K562 (cell line): ENCODE measurements at regions not wholly inside any gene's neighbourhood (a gene's known extent, or its start where the extent isn't known, plus 50 kb on each side); places are given as distances from the start of the nearest gene placed in this dataset.

ENCODE experiments used
- NRF1 ChIP-seq, 2 experiments: fragments of 450-650 bp; IDR thresholded peaks in 1 of 2; conservative IDR thresholded peaks in 1 of 2; 2 replicates each; pipeline ENCODE4 v1.6.1; 2014; ENCODE audit warnings: mild to moderate bottlenecking in 2 of 2
- POLR2G ChIP-seq: fragments of 200-400 bp; formaldehyde crosslinking; IDR thresholded peaks from 2 replicates; pipeline ENCODE4 v1.6.1; 2017; ENCODE audit warnings: low read depth, mild to moderate bottlenecking, antibody characterized with exemption, low read length, moderate library complexity
- RCOR1 ChIP-seq, 2 experiments: IDR thresholded peaks; 2 replicates each; pipeline ENCODE4 v1.6.1; 2012; ENCODE audit warnings: low read depth in 2 of 2, low read length in 2 of 2, borderline replicate concordance in 1 of 2, improper control_type of control experiment in 1 of 2
- RFX1 ChIP-seq: fragments of 450-650 bp; IDR thresholded peaks from 2 replicates; pipeline ENCODE4 v1.6.1; 2016; ENCODE audit warnings: mild to moderate bottlenecking, moderate library complexity
- ZBTB7A ChIP-seq: IDR thresholded peaks from 2 replicates; pipeline ENCODE4 v1.6.1; 2011; ENCODE audit warnings: low read depth, mild to moderate bottlenecking, low read length, moderate library complexity, borderline replicate concordance; ENCODE audit not compliant: control insufficient read depth
- TF ChIP-seq, protein P1 (sequence below): fragments of 250-450 bp; sonication (Bioruptor Pico); IDR thresholded peaks from 2 replicates; pipeline ENCODE4 v1.4.0; 2020
- TF ChIP-seq, protein P2 (sequence below): fragments of 250-450 bp; sonication (Bioruptor Pico); IDR thresholded peaks from 2 replicates; pipeline ENCODE4 v1.5.0; 2022; ENCODE audit warnings: mild to moderate bottlenecking
- TF ChIP-seq, protein P3 (sequence below): fragments of 250-450 bp; sonication (Bioruptor Pico); IDR thresholded peaks from 2 replicates; pipeline ENCODE4 v1.8.0; 2022; ENCODE audit warnings: inconsistent platforms
- TF ChIP-seq, protein P4 (sequence below): sonication (generic); formaldehyde crosslinking; IDR thresholded peaks from 2 replicates; pipeline ENCODE4 v1.8.1; 2023; ENCODE audit warnings: mild to moderate bottlenecking, missing genetic modification reagents

GRCh38 chr4:123505095-123506010, 108.8 kb downstream of the SPRY1 start (continued):
- TF ChIP-seq, protein P1, sequence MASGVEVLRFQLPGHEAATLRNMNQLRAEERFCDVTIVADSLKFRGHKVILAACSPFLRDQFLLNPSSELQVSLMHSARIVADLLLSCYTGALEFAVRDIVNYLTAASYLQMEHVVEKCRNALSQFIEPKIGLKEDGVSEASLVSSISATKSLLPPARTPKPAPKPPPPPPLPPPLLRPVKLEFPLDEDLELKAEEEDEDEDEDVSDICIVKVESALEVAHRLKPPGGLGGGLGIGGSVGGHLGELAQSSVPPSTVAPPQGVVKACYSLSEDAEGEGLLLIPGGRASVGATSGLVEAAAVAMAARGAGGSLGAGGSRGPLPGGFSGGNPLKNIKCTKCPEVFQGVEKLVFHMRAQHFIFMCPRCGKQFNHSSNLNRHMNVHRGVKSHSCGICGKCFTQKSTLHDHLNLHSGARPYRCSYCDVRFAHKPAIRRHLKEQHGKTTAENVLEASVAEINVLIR (CRISPR knock-in tag), result no peak
- TF ChIP-seq RFX1 (peak; percentile 16; the same call in 1 of the 2 replicates), POLR2G (peak; percentile 63; the same call in 1 of the 2 replicates), RCOR1 (IDR thresholded peaks at IDR 0.05; ENCODE audit: borderline replicate concordance in 1 of 2, low read depth in 2 of 2, low read length in 2 of 2) (no peak), NRF1 (conservative IDR thresholded peaks at IDR 0.05 in 1 of 2, IDR thresholded peaks at IDR 0.05 in 1 of 2) (peak in 1 of 2 experiments; percentile 25; a peak in 1 of 4 replicates), ZBTB7A (peak; percentile 18; the same call in 1 of the 2 replicates)
- TF ChIP-seq, protein P2, sequence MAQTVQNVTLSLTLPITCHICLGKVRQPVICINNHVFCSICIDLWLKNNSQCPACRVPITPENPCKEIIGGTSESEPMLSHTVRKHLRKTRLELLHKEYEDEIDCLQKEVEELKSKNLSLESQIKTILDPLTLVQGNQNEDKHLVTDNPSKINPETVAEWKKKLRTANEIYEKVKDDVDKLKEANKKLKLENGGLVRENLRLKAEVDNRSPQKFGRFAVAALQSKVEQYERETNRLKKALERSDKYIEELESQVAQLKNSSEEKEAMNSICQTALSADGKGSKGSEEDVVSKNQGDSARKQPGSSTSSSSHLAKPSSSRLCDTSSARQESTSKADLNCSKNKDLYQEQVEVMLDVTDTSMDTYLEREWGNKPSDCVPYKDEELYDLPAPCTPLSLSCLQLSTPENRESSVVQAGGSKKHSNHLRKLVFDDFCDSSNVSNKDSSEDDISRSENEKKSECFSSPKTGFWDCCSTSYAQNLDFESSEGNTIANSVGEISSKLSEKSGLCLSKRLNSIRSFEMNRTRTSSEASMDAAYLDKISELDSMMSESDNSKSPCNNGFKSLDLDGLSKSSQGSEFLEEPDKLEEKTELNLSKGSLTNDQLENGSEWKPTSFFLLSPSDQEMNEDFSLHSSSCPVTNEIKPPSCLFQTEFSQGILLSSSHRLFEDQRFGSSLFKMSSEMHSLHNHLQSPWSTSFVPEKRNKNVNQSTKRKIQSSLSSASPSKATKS (CRISPR knock-in tag), result no peak
- TF ChIP-seq, protein P3, sequence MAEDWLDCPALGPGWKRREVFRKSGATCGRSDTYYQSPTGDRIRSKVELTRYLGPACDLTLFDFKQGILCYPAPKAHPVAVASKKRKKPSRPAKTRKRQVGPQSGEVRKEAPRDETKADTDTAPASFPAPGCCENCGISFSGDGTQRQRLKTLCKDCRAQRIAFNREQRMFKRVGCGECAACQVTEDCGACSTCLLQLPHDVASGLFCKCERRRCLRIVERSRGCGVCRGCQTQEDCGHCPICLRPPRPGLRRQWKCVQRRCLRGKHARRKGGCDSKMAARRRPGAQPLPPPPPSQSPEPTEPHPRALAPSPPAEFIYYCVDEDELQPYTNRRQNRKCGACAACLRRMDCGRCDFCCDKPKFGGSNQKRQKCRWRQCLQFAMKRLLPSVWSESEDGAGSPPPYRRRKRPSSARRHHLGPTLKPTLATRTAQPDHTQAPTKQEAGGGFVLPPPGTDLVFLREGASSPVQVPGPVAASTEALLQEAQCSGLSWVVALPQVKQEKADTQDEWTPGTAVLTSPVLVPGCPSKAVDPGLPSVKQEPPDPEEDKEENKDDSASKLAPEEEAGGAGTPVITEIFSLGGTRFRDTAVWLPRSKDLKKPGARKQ (CRISPR knock-in tag), result no peak
- TF ChIP-seq, protein P4, sequence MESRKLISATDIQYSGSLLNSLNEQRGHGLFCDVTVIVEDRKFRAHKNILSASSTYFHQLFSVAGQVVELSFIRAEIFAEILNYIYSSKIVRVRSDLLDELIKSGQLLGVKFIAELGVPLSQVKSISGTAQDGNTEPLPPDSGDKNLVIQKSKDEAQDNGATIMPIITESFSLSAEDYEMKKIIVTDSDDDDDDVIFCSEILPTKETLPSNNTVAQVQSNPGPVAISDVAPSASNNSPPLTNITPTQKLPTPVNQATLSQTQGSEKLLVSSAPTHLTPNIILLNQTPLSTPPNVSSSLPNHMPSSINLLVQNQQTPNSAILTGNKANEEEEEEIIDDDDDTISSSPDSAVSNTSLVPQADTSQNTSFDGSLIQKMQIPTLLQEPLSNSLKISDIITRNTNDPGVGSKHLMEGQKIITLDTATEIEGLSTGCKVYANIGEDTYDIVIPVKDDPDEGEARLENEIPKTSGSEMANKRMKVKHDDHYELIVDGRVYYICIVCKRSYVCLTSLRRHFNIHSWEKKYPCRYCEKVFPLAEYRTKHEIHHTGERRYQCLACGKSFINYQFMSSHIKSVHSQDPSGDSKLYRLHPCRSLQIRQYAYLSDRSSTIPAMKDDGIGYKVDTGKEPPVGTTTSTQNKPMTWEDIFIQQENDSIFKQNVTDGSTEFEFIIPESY (CRISPR knock-in tag), result peak; percentile 88
